H9 (cell line): ENCODE measurements at regions not wholly inside any gene's neighbourhood (a gene's known extent, or its start where the extent isn't known, plus 50 kb on each side); places are given as distances from the start of the nearest gene placed in this dataset.

ENCODE experiments used
- DNase-seq: peaks from one replicate; pipeline ENCODE4 v3.0.0-alpha.2; 2017
- H2AFZ ChIP-seq: one replicate; pipeline ENCODE4 v1.6.1; 2013; ENCODE audit warnings: mild to moderate bottlenecking, low read length, control low read depth, moderate library complexity
- H2AK5ac ChIP-seq: 2 replicates; pipeline ENCODE4 v1.6.1; 2013; ENCODE audit warnings: low read length, control low read depth, mixed read lengths; ENCODE audit not compliant: insufficient read length
- H2BK120ac ChIP-seq: one replicate; pipeline ENCODE4 v1.6.1; 2013; ENCODE audit warnings: low read depth, mild to moderate bottlenecking, low read length, control low read depth, inconsistent platforms; ENCODE audit not compliant: poor library complexity, severe bottlenecking
- H2BK12ac ChIP-seq: 2 replicates; pipeline ENCODE4 v1.6.1; 2013; ENCODE audit warnings: low read length, control low read depth, mixed read lengths, low read depth; ENCODE audit not compliant: insufficient read length
- H2BK15ac ChIP-seq: 2 replicates; pipeline ENCODE4 v1.6.1; 2013; ENCODE audit warnings: low read depth, low read length, control low read depth
- H2BK20ac ChIP-seq: one replicate; pipeline ENCODE4 v1.6.1; 2013; ENCODE audit warnings: low read depth, mild to moderate bottlenecking, low read length, control low read depth, inconsistent platforms; ENCODE audit not compliant: poor library complexity, severe bottlenecking
- H2BK5ac ChIP-seq: 2 replicates; pipeline ENCODE4 v1.6.1; 2013; ENCODE audit warnings: low read length, control low read depth, mixed read lengths; ENCODE audit not compliant: insufficient read length
- H3K14ac ChIP-seq: 2 replicates; pipeline ENCODE4 v1.6.1; 2013; ENCODE audit warnings: low read length, control low read depth; ENCODE audit not compliant: insufficient read depth
- H3K18ac ChIP-seq: 2 replicates; pipeline ENCODE4 v1.6.1; 2013; ENCODE audit warnings: low read depth, mild to moderate bottlenecking, mixed read lengths, low read length, control low read depth; ENCODE audit not compliant: insufficient read length
- H3K23ac ChIP-seq: 2 replicates; pipeline ENCODE4 v1.6.1; 2013; ENCODE audit warnings: low read length, control low read depth, mixed read lengths, low read depth; ENCODE audit not compliant: insufficient read length
- H3K23me2 ChIP-seq: 2 replicates; pipeline ENCODE4 v1.6.1; 2013; ENCODE audit warnings: low read depth, mild to moderate bottlenecking, mixed read lengths, low read length, control low read depth; ENCODE audit not compliant: insufficient read length, poor library complexity, severe bottlenecking
- H3K27ac ChIP-seq: 2 replicates; pipeline ENCODE4 v1.5.1; 2013; ENCODE audit warnings: low read length, control low read depth, mixed read lengths, low read depth; ENCODE audit not compliant: insufficient read length
- H3K27me3 ChIP-seq: 2 replicates; pipeline ENCODE4 v1.6.1; 2013; ENCODE audit warnings: low read length, control low read depth, inconsistent platforms; ENCODE audit not compliant: insufficient read depth
- H3K4ac ChIP-seq: 2 replicates; pipeline ENCODE4 v1.6.1; 2013; ENCODE audit warnings: low read depth, mild to moderate bottlenecking, control low read depth, inconsistent platforms, low read length, moderate library complexity
- H3K4me1 ChIP-seq: 2 replicates; pipeline ENCODE4 v1.6.1; 2013; ENCODE audit warnings: low read length, control low read depth, inconsistent platforms; ENCODE audit not compliant: insufficient read depth
- H3K4me2 ChIP-seq: 2 replicates; pipeline ENCODE4 v1.6.1; 2013; ENCODE audit warnings: low read length, control low read depth, mixed read lengths; ENCODE audit not compliant: insufficient read length, insufficient read depth
- H3K56ac ChIP-seq: 2 replicates; pipeline ENCODE4 v1.6.1; 2013; ENCODE audit warnings: low read depth, mild to moderate bottlenecking, mixed read lengths, low read length, control low read depth; ENCODE audit not compliant: insufficient read length
- H3K79me1 ChIP-seq: 2 replicates; pipeline ENCODE4 v1.6.1; 2013; ENCODE audit warnings: low read depth, mild to moderate bottlenecking, moderate library complexity, low read length, control low read depth, inconsistent platforms; ENCODE audit not compliant: insufficient read depth, poor library complexity, severe bottlenecking
- H3K79me2 ChIP-seq: 2 replicates; pipeline ENCODE4 v1.6.1; 2013; ENCODE audit warnings: low read length, control low read depth, inconsistent platforms; ENCODE audit not compliant: insufficient read depth
- H3K9ac ChIP-seq: 2 replicates; pipeline ENCODE4 v1.6.1; 2013; ENCODE audit warnings: low read length, control low read depth, mixed read lengths; ENCODE audit not compliant: insufficient read length; ENCODE audit errors: extremely low read depth
- H3K9me3 ChIP-seq: one replicate; pipeline ENCODE4 v1.6.1; 2013; ENCODE audit warnings: low read depth, low read length, inconsistent platforms; ENCODE audit not compliant: control insufficient read depth
- H3T11ph ChIP-seq: one replicate; pipeline ENCODE4 v1.6.1; 2013; ENCODE audit warnings: mild to moderate bottlenecking, low read length, control low read depth, inconsistent platforms
- H4K20me1 ChIP-seq: one replicate; pipeline ENCODE4 v1.6.1; 2013; ENCODE audit not compliant: control insufficient read depth, insufficient read length, insufficient read depth
- H4K5ac ChIP-seq: 2 replicates; pipeline ENCODE4 v1.6.1; 2013; ENCODE audit warnings: low read depth, mild to moderate bottlenecking, mixed read lengths, low read length, control low read depth; ENCODE audit not compliant: insufficient read length
- H4K8ac ChIP-seq: replicated peaks from 2 replicates; pipeline ENCODE4 v1.6.1; 2013; ENCODE audit warnings: low read length, control low read depth, mixed read lengths, low read depth; ENCODE audit not compliant: insufficient read length
- H4K91ac ChIP-seq: 2 replicates; pipeline ENCODE4 v1.6.1; 2013; ENCODE audit warnings: low read depth, mild to moderate bottlenecking, moderate library complexity, mixed read lengths, low read length, control low read depth; ENCODE audit not compliant: insufficient read length
- H3K27ac Mint-ChIP-seq, 3 experiments: 2 replicates in 2 of 3; 3 replicates in 1 of 3; pipeline ENCODE4 v1.8.0; 2020 to 2021; ENCODE audit warnings: mixed read lengths in 3 of 3, mild to moderate bottlenecking in 1 of 3, moderate library complexity in 1 of 3
- H3K27me3 Mint-ChIP-seq: 2 replicates; pipeline ENCODE4 v1.8.0; 2021; ENCODE audit warnings: low read depth, mild to moderate bottlenecking, moderate library complexity, mixed read lengths
- H3K36me3 Mint-ChIP-seq, 3 experiments: 2 replicates in 2 of 3; 3 replicates in 1 of 3; pipeline ENCODE4 v1.8.0; 2020 to 2021; ENCODE audit warnings: low read depth in 3 of 3, mixed read lengths in 3 of 3; ENCODE audit not compliant: insufficient read depth in 1 of 3
- H3K4me1 Mint-ChIP-seq, 2 experiments: 2 replicates each; pipeline ENCODE4 v1.8.0; 2020; ENCODE audit warnings: mixed read lengths in 2 of 2
- H3K4me3 Mint-ChIP-seq, 2 experiments: 2 replicates in 1 of 2; 3 replicates in 1 of 2; pipeline ENCODE4 v1.8.0; 2020 to 2021; ENCODE audit warnings: mild to moderate bottlenecking in 2 of 2, mixed read lengths in 2 of 2, moderate library complexity in 1 of 2
- H3K9me3 Mint-ChIP-seq, 2 experiments: 2 replicates in 1 of 2; 3 replicates in 1 of 2; pipeline ENCODE4 v1.8.0; 2020; ENCODE audit warnings: mild to moderate bottlenecking in 2 of 2, mixed read lengths in 2 of 2, moderate library complexity in 1 of 2
- WGBS: extraction: QIAGEN DNeasy Blood & Tissue Kit; methylation state at CpG from one replicate; pipeline ENCODE4 v1.1.7; 2013; ENCODE audit warnings: missing lambda C conversion rate, low lambda C conversion rate, mixed read lengths; ENCODE audit not compliant: insufficient read length; ENCODE audit errors: extremely low coverage; 5-methylcytosine and 5-hydroxymethylcytosine counted together
- TF ChIP-seq, protein P1 (sequence below): fragments of 200-600 bp; sonication (generic); conservative IDR thresholded peaks from 3 replicates; pipeline ENCODE4 v1.8.0; 2021; ENCODE audit warnings: antibody characterized with exemption, mild to moderate bottlenecking

DNA sequence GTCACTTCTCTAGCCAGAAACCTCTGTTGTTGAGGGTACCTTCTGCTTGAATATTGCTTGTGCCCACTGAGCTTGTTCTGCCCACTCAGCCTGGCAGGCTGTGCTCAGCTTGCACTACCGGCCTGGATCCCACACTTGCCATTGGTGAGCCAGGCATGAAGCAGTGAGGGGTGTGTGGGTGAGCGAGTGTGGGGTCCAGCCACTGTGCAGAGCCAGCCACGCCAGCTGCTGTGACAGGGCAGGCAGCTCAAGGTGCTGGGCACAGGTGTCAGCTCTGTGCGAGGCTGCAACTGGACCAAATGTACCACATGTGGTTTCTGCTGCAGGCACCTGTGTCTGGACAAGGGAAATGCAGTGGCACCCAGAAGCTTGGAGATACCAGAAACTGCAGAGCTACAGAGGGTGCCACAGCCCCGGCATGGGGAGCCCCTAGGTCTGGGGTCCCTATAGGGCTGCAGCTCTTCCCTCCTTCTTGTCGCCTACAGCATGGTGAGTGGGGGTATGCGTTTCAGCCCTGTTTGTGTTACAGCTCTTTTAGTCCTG, 305.1 kb upstream of the RIOK2 start:
- H3K79me1 ChIP-seq, result no peaks in the 10 kb centered on the region
- WGBS, result no CpG with 5 or more reads among the region's 7 CpGs
- H4K8ac ChIP-seq, result no peak overlapping the region
- H3K9me3 Mint-ChIP-seq, result no peaks in the 10 kb centered on the region
- no peaks in the 10 kb centered on the region for H4K20me1 ChIP-seq
- H3K27ac ChIP-seq, result no peak overlapping the region
- no peaks in the 10 kb centered on the region for H3K23me2 ChIP-seq
- no peaks in the 10 kb centered on the region for H3K79me2 ChIP-seq
- TF ChIP-seq, protein P1, sequence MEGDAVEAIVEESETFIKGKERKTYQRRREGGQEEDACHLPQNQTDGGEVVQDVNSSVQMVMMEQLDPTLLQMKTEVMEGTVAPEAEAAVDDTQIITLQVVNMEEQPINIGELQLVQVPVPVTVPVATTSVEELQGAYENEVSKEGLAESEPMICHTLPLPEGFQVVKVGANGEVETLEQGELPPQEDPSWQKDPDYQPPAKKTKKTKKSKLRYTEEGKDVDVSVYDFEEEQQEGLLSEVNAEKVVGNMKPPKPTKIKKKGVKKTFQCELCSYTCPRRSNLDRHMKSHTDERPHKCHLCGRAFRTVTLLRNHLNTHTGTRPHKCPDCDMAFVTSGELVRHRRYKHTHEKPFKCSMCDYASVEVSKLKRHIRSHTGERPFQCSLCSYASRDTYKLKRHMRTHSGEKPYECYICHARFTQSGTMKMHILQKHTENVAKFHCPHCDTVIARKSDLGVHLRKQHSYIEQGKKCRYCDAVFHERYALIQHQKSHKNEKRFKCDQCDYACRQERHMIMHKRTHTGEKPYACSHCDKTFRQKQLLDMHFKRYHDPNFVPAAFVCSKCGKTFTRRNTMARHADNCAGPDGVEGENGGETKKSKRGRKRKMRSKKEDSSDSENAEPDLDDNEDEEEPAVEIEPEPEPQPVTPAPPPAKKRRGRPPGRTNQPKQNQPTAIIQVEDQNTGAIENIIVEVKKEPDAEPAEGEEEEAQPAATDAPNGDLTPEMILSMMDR, result no peak
- no peak overlapping the region for H2BK12ac ChIP-seq
- H2BK20ac ChIP-seq, result no peak overlapping the region
- no peaks in the 10 kb centered on the region for H3K9me3 ChIP-seq
- H2AK5ac ChIP-seq, result no peak overlapping the region
- H4K5ac ChIP-seq, result no peak overlapping the region
- no peak overlapping the region for H3K56ac ChIP-seq
- no peak overlapping the region for H3K18ac ChIP-seq
- no peak overlapping the region for H3K27ac Mint-ChIP-seq
- H3K27me3 ChIP-seq, result no peaks in the 10 kb centered on the region
- H2BK15ac ChIP-seq, result no peak overlapping the region
- no peak overlapping the region for H2BK5ac ChIP-seq
- H3K4me3 Mint-ChIP-seq, result no peak overlapping the region
- no peaks in the 10 kb centered on the region for H3K27me3 Mint-ChIP-seq
- no peak overlapping the region for H3K4ac ChIP-seq
- no peak overlapping the region for H3K23ac ChIP-seq
- H3T11ph ChIP-seq, result no peak overlapping the region
- no peak overlapping the region for H3K4me2 ChIP-seq
- no peak overlapping the region for H3K9ac ChIP-seq
- H3K14ac ChIP-seq, result peak overlapping the region; percentile 71
- DNase-seq, result no peak
- H3K4me1 ChIP-seq, result no peaks in the 10 kb centered on the region
- H2BK120ac ChIP-seq, result no peak overlapping the region
- H3K4me1 Mint-ChIP-seq, result no peaks in the 10 kb centered on the region
- peak overlapping the region; percentile 79 for H4K91ac ChIP-seq
- no peak overlapping the region for H2AFZ ChIP-seq
- no peaks in the 10 kb centered on the region for H3K36me3 Mint-ChIP-seq
